Loucy (cell line): ENCODE measurements at regions not wholly inside any gene's neighbourhood (a gene's known extent, or its start where the extent isn't known, plus 50 kb on each side); places are given as distances from the start of the nearest gene placed in this dataset.

Source experiments
- EZH2phosphoT487 ChIP-seq: fragments of 200-600 bp; IDR thresholded peaks from 2 replicates; pipeline ENCODE4 v1.6.1; 2018; ENCODE audit warnings: antibody characterized with exemption, mild to moderate bottlenecking, moderate library complexity, borderline replicate concordance
- TF ChIP-seq, protein P1 (sequence below): fragments of 200-600 bp; sonication (generic); conservative IDR thresholded peaks from 2 replicates; pipeline ENCODE4 v1.5.1; 2014; ENCODE audit warnings: mild to moderate bottlenecking, antibody characterized with exemption, low read length

GRCh38 chr18:38810789-38811188 is 1245.2 kb upstream of the CELF4 start:
- TF ChIP-seq, protein P1, sequence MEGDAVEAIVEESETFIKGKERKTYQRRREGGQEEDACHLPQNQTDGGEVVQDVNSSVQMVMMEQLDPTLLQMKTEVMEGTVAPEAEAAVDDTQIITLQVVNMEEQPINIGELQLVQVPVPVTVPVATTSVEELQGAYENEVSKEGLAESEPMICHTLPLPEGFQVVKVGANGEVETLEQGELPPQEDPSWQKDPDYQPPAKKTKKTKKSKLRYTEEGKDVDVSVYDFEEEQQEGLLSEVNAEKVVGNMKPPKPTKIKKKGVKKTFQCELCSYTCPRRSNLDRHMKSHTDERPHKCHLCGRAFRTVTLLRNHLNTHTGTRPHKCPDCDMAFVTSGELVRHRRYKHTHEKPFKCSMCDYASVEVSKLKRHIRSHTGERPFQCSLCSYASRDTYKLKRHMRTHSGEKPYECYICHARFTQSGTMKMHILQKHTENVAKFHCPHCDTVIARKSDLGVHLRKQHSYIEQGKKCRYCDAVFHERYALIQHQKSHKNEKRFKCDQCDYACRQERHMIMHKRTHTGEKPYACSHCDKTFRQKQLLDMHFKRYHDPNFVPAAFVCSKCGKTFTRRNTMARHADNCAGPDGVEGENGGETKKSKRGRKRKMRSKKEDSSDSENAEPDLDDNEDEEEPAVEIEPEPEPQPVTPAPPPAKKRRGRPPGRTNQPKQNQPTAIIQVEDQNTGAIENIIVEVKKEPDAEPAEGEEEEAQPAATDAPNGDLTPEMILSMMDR, result no peak
- TF ChIP-seq EZH2phosphoT487, result no peak
